ENCODE measurements at regions not wholly inside any gene's neighbourhood (a gene's known extent, or its start where the extent isn't known, plus 50 kb on each side); places are given as distances from the start of the nearest gene placed in this dataset.

DNA sequence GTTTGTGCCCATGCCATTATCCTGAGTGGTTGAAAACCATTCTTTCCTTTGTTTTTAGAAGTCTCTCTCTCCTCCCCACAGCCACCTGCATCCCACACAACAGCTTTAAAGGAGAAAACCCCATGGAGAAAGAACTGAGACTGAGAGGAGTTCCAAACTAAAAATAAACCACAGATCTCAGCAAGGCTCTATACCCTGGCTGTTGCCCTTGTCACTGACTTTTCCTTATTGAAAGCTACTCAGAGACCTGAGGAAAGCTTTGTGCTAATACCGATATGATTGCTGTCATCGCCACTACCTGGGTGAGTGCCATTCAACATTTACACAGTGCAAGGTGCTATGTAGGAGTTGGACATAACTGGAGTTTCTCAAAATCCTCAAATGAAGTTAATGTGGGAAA, 55.5 kb upstream of the RASGRP1 start:
- H3K36me3 ChIP-seq (replicated peaks in 1 of 2; ENCODE audit: control insufficient read depth in 1 of 2, insufficient read depth in 2 of 2, low read length in 1 of 2): no peaks in the 10 kb centered on the region
- WGBS (ENCODE audit: low lambda C conversion rate): 78% methylated on average over 2 of the region's 2 CpGs
- H3K27ac ChIP-seq (ENCODE audit: low read depth in 2 of 2, low read length in 1 of 2): no peak overlapping the region
- no peaks in the 10 kb centered on the region for H3K4me1 ChIP-seq (ENCODE audit: control insufficient read depth in 1 of 2, insufficient read depth in 2 of 2, low read depth in 1 of 2, low read length in 1 of 2)
- no peak overlapping the region for H3K4me3 ChIP-seq (ENCODE audit: low read depth in 2 of 2, low read length in 1 of 2)
- H3K9me2 ChIP-seq: no peaks in the 10 kb centered on the region
- H3K9ac ChIP-seq: no peak overlapping the region
- no peak overlapping the region for H2AFZ ChIP-seq (ENCODE audit: low read depth)
- H3K4me2 ChIP-seq: no peak overlapping the region
- no peaks in the 10 kb centered on the region for H3K9me3 ChIP-seq
- H3K79me2 ChIP-seq (ENCODE audit: insufficient read depth): no peaks in the 10 kb centered on the region
- DNase-seq: no peak
- H3F3A ChIP-seq (replicated peaks; ENCODE audit: insufficient read depth): no peaks in the 10 kb centered on the region
- ChIA-PET CTCF (interaction anchor here (1.1 kb wide), 1 partner anchor 42 kb away, joined by 3 read pairs; no protein-coding TSS in a partner anchor), POLR2A (no interaction called here)
- TF ChIP-seq RXRA (IDR thresholded peaks at IDR 0.05; ENCODE audit: borderline replicate concordance, low read depth): no peak
- TF ChIP-seq, protein P1, sequence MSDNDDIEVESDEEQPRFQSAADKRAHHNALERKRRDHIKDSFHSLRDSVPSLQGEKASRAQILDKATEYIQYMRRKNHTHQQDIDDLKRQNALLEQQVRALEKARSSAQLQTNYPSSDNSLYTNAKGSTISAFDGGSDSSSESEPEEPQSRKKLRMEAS (IDR thresholded peaks at IDR 0.05; ENCODE audit: low read depth): no peak
- TF ChIP-seq, protein P2, sequence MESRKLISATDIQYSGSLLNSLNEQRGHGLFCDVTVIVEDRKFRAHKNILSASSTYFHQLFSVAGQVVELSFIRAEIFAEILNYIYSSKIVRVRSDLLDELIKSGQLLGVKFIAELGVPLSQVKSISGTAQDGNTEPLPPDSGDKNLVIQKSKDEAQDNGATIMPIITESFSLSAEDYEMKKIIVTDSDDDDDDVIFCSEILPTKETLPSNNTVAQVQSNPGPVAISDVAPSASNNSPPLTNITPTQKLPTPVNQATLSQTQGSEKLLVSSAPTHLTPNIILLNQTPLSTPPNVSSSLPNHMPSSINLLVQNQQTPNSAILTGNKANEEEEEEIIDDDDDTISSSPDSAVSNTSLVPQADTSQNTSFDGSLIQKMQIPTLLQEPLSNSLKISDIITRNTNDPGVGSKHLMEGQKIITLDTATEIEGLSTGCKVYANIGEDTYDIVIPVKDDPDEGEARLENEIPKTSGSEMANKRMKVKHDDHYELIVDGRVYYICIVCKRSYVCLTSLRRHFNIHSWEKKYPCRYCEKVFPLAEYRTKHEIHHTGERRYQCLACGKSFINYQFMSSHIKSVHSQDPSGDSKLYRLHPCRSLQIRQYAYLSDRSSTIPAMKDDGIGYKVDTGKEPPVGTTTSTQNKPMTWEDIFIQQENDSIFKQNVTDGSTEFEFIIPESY (IDR thresholded peaks at IDR 0.05; ENCODE audit: borderline replicate concordance, low read depth): no peak
- TF ChIP-seq, protein P3, sequence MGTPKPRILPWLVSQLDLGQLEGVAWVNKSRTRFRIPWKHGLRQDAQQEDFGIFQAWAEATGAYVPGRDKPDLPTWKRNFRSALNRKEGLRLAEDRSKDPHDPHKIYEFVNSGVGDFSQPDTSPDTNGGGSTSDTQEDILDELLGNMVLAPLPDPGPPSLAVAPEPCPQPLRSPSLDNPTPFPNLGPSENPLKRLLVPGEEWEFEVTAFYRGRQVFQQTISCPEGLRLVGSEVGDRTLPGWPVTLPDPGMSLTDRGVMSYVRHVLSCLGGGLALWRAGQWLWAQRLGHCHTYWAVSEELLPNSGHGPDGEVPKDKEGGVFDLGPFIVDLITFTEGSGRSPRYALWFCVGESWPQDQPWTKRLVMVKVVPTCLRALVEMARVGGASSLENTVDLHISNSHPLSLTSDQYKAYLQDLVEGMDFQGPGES (IDR thresholded peaks at IDR 0.05; ENCODE audit: low read depth, low read length): no peak
- peaks cover 20% of the 10 kb centered on the region; the same call in 1 of the 2 replicates for H3K27me3 ChIP-seq (ENCODE audit: insufficient read depth)
- H4K20me1 ChIP-seq (ENCODE audit: insufficient read depth): no peaks in the 10 kb centered on the region

- Histone ChIP-seq H3K9ac (no peak overlapping the region), H3K4me2 (no peak overlapping the region), H3K4me3 (ENCODE audit: low read depth in 2 of 2, low read length in 1 of 2) (no peak overlapping the region), H3K4me1 (ENCODE audit: control insufficient read depth in 1 of 2, insufficient read depth in 2 of 2, low read depth in 1 of 2, low read length in 1 of 2) (no peaks in the 10 kb centered on the region), H3K36me3 (replicated peaks in 1 of 2; ENCODE audit: control insufficient read depth in 1 of 2, insufficient read depth in 2 of 2, low read length in 1 of 2) (no peaks in the 10 kb centered on the region), H3K27ac (ENCODE audit: low read depth in 2 of 2, low read length in 1 of 2) (no peak overlapping the region), H3K79me2 (ENCODE audit: insufficient read depth) (no peaks in the 10 kb centered on the region), H3K9me3 (no peaks in the 10 kb centered on the region), H2AFZ (ENCODE audit: low read depth) (no peak overlapping the region), H3K9me2 (no peaks in the 10 kb centered on the region), H3K27me3 (ENCODE audit: insufficient read depth) (peaks cover 20% of the 10 kb centered on the region; the same call in 1 of the 2 replicates), H3F3A (replicated peaks; ENCODE audit: insufficient read depth) (no peaks in the 10 kb centered on the region), H4K20me1 (ENCODE audit: insufficient read depth) (no peaks in the 10 kb centered on the region)
- TF ChIP-seq SIN3A (IDR thresholded peaks at IDR 0.05; ENCODE audit: borderline replicate concordance, low read depth, low read length) (no peak), TAF1 (IDR thresholded peaks at IDR 0.05; ENCODE audit: borderline replicate concordance, low read depth, low read length) (no peak)
- ChIA-PET CTCF (interaction anchor here (0.7 to 1.9 kb wide), 2 partner anchors 57 to 181 kb away, joined by 3 to 5 read pairs; no protein-coding TSS in a partner anchor), POLR2A (no interaction called here)
- 26% methylated on average over 3 of the region's 3 CpGs for WGBS (ENCODE audit: low lambda C conversion rate)
- DNase-seq: no peak
These were observed 56.4 kb upstream of the RASGRP1 start for GRCh38 chr15:38620851-38621594.

Data from SK-N-SH (cell line).